NCI-H1417 (cell line): ENCODE measurements at regions not wholly inside any gene's neighbourhood (a gene's known extent, or its start where the extent isn't known, plus 50 kb on each side); places are given as distances from the start of the nearest gene placed in this dataset.

Experiments used
- DNase-seq, 3 experiments: peaks; one replicate each; lab custom pipeline; 2025; lab: John Stamatoyannopoulos, UW

DNA sequence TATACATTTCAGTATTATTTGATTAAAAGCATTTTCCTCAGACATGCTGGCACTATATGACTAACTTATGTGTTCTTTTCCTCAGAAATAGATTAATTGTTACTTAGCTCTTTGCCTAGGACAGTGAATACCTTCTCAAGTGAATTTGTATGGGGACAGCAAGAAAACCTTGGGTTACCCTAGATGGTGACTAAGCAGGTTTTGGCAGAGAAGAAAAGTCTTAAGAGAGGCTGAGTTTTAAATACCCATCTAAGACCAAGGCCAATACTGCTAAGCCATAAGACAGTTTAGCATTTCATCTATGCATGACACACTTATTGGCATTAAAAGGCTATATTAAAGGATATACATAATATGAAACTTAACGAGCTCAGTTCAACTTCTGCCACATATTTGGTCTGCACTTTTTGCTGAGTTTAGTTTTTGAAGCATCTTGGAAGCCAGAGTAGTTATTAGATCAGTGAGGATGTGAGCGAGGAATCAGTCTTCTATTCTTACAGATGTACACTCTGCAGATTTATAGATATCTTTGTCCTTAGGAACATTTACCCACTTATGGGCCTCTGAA lies 54.6 kb upstream of the FAM3C start:
- DNase-seq, result no peak

DNA sequence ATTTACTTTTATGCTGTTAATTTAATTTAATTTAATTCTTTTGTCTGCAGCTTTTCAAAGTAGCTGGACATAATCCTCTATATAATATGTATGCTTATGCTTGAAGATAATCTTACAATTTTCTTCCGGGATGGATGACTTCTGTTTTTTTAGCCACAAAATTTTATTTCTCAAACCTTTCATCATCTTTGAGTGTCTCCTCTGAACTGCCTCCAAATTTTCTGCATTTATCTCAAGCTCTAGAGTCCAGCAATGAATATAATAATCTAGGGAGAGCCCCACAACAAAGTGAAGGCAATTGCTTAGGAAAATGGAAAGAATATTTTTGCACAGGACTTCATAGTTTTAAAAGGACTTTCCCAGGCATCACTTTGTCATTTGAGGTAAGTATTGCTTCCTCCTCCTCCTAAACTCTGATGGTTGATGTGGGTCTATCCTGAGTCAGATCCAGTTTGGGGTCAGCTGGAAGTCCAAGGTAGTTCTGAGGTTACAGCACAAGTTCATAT lies 53.7 kb upstream of the FAM3C start:
- no peak for DNase-seq

DNA sequence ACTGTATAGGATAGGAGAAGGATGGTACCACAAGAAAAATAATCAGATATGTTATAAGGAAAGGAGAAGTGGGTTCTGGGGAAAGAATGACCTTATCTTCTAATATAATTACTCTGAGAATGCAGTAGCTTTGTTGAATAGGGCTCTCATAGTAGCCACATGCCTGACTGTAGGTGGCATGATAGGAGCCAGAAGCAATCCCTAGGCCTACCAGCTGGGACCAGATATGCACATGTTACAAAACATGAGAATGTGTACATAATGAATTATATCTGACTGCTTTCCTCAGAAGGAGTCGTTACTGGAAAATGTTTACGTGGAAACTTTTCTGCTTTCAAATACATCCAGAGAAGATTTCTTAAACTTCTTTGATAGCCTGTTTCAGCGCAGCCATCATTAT lies 53.2 kb upstream of the FAM3C start:
- no peak for DNase-seq

DNA sequence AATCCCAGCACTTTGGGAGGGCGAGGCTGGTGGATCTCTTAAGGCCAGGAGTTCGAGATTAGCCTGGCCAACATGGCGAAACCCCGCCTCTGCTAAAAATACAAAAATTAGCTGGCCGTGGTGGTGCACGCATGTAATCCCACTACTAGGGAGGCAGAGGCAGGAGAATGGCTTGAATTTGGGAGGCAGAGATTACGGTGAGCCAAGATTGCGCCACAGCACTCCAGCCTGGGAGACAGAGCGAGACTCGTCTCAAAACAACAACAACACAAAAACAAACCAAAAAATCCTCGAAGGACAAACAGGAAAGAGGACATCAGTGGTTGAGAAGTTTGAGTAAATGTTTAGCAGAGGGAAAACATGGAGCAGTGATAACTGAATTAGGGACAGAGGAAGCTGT lies 52.3 kb upstream of the FAM3C start:
- no peak for DNase-seq

DNA sequence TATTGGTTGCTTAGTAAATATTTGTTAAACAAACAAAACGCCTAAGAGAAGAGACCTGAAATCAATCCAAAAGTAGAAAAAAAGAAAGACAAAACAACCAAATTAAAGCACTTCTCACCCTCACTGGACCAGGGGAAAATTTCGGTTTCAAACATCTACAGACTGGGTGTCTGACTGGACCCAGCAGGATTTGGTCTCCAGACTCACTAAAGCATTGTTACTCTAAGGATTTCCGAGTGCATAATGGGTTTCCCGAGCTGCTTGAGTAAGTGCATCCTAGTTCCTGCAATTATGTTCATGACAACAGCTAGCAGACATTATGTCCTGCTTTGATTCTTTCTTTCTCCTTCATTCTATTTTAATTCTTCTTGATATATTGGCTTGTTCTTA lies 51.8 kb upstream of the FAM3C start:
- peak in 2 of 3 experiments; percentile 27 to 69 for DNase-seq

DNA sequence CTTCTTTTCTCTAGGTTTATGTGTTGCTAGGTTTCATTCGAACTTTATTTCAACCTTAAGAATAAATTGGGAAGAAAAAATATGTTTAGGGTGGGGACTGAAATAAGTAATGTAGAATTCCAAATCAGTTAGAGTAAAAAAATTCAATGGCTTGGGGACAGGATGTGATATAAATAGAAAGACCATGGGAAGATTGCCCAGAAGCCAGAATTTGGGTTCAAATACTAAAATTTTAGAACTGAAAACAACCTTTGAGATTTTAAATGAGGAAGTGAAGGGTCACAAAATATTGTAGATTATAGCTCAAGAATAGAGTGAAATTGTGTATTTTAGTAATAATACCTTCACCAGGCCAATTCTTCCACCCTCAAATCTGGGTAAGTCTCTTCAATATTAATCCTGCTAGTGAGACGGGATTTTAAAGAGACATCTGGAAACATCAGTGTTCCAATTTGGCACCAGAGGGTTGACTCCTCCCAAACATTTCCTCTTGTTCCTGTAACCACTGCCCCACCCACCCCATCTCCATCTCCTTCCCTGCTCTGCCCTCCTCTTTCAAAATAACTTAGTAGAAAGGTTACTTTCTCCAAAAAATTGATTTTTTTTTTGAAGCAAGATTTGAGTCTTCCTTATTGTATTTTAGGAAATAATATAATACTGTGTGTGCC lies 51.3 kb upstream of the FAM3C start:
- no peak for DNase-seq

DNA sequence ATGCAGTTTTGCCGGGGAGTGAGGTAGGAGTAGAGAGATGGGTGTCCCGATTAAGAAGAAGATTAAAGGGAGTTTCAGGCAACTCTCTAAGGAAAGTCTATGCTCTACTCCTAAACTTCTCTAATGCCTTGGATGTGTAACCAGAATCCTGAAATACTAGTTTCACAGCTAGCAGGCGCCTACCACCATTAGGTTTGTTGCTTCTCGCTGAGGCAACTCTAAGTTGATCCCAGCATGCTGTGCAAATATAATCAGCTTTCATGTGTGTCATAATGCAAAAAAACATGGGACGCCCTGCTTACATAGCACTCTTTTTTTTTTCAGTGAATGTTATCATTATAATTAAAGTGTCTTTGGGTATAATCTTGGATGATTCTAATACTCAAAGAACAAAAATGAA lies 50.4 kb upstream of the FAM3C start:
- DNase-seq, result peak in 1 of 3 experiments; percentile 19
